GM11168 (cell line): ENCODE measurements at regions not wholly inside any gene's neighbourhood (a gene's known extent, or its start where the extent isn't known, plus 50 kb on each side); places are given as distances from the start of the nearest gene placed in this dataset.
"Not testable (repeated sequence)": the region's sequence is repeated elsewhere in the genome, so short reads cannot be mapped to it uniquely, and the experiment has no call there.

Experiments used
- in situ Hi-C: fragments of 300-500 bp; cut with MboI; formaldehyde crosslinking; loops from one replicate; pipeline ENCODE4 v1.12.0; 2022; ENCODE audit warnings: low sequenced_read_pairs; ENCODE audit not compliant: unreplicated experiment

DNA sequence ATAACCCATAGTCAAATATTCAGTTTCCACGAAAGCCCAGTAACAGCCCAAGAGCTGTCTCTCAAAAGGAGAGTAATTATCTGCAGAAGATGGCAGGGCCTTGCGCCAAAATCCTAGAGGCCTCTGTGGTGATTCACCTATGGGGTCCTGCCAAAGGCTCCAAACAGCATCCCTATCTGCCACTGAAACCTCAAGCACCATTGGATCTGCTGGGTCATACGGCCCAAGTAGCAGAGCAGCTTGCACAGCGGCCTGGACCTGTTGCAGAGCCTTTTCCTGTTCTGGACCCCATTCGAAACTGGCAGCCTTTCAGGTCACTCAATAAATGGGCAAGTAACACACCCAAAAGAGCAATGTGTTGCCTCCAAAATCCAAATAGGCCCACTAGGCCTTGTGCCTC is 183.2 kb upstream of the IPO5 start:
- in situ Hi-C loops = not testable (repeated sequence)

DNA sequence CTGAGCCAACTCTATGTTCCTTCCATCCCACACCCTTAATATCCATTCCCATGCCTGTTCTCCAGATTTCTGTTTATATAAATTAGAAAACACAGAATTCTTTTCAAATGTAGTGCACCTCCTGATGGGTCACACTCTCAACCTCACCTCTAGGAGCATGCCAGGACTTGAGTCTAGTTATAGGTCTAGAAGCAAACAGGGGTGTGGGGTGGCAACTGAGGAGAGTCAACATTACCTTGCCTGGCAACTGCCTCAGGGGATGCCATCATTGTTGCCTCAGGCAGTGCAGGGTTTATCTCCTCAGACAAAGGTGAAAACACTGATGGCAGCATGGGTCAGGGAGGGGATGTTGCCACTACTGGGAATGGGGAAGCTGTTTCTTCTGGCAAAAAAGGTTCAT is 181.0 kb upstream of the IPO5 start:
- in situ Hi-C loops = not testable (repeated sequence)

DNA sequence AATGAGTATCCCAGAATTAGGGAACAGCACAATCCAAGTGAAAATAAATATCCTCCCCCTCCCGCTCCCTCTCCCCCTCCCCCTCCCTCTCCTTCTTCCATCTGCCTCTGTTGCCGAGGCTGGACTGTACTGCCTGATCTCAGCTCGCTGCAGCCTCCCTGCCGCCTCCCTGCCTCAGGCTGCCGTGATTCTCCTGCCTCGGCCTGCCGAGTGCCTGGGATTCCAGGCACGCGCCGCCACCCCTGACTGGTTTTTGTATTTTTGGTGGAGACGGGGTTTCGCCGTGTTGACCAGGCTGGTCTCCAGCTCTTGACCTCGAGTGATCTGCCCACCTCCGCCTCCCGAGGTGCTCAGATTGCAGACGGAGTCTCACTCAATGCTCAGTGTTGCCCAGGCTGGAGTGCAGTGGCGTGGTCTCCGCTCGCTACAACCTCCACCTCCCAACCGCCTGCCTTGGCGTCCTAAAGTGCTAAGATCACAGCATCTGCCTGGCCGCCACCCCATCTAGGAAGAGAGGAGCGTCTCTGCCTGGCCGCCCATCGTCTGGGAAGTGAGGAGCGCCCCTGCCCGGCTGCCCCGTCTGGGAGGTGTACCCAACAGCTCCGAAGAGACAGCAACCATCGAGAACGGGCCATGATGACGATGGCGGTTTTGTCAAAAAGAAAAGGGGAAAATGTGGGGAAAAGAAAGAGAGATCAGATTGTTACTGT is 178.9 kb upstream of the IPO5 start:
- in situ Hi-C loops = not testable (repeated sequence)

DNA sequence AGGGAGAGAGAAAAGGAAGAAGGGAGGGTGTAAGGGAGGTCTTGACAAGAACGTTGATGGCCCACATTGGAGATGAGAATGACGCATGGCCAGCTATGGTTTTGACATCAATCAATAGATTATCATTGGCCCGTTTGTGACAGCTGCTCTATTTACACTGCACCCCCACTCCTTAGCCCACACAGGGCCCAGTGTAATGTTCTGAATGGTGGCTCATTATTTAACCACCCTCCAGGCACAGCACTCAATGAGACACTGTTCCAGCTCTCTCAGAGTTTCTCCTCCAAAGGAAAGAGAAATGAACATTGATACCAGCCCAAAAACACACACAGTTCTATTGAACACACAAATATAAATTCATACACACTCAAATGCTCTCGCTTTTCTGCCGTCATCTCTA is 173.0 kb upstream of the IPO5 start:
- in situ Hi-C loops = no loop called here

DNA sequence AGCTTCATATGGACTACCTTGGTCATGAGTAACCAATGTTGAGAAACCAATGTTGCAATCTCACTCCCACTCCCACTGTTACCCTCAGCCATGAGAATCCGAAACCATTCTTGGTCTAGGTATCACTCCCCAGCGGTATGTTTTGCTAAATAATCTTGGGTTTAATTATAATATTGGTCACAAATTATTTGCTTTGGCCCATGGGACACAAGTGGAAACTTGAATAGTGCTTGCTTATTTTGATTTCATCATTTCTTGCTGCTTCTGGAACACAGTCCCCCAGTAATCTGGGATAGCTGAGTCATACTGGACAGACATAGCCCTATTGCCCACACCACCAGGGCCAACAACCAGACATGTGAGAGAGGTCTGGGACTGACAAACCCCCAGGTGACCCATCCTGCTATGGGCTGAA is 171.6 kb upstream of the IPO5 start:
- in situ Hi-C loops = no loop called here

DNA sequence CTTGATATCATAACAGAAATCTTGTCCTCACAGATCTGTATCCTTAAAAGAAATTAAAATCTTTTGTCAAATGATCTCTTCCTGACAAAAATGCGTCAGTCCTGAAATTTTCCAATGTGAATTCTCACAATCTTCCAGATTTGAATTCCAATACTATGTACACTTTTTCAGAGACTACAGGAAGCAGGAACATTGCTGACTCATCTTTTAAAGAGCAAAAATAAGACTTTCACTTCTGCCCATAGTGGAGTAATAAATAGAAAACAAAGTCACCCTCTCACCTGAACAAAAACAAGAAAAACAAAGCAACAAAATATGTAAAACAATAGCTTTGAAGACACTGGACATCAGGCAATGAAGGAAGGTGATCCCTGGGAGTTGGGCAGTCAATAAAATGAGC is 167.0 kb upstream of the IPO5 start:
- in situ Hi-C loops = no loop called here

DNA sequence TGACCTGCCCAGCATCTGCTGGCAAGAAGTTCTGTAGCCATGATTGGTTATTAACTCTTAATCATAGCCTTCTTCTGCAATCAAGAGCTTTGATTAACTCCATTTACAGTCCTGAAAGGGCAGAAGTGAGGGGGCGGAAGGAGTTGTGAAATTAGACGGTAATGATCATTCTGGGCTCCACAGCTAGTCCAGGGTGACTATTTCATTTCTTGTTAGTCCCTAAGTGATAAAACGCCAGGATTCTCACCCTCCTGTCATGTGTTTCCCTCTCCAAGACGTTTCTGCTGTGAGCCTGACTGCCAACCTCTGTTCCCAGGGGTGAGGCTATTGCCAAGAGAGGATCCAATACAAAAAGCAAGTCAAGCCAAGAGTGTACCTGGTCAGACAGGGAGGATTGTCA is 155.9 kb upstream of the IPO5 start:
- in situ Hi-C loops = no loop called here

DNA sequence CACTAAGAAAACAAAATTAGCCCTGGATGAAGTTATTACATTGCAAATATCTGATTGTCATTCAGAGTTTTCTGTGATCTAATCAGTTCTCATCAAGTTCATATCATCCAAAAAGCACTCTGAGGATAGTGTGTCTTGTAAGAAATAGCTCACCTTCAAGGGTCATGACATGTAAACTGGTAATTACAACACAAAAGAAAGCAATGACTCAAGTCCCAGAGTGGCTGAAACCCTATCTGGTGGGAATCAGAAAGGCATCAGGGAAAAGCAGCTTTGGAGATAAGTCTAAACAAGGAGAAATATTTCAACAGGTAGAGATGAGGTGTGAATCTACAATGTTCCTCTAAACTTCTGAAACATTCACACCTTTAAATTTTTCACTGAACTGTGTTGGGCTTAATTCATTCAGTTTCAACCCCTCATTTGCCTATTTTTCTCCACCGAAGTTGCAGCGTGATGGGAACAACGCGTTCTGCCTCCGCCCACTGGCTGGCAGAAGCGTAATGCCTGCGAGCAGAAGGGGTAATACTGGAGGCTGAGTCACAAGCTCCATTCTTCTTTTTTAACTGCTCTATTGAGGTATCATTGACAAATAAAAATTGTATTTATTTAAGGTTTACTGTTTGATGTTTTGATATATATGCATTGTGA is 155.2 kb upstream of the IPO5 start:
- in situ Hi-C loops = no loop called here

DNA sequence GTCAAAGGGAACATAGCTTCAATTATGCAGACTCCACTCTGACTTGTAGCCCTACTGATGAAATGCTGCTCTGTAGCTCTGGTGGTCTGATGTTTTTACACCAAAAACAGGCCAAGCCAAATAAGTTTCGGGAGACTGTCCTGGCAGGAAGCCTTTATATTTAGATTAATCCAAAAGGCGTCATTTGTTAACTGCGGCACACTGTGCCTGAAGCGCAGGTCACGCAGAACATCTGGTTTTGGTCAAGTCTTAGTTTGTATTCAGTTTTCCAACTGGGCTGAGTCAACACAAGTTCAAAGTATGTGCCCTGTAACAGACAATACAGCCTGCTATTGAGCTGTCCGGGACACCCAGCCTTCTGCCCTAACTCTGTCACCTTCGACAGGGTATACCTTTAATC is 154.6 kb upstream of the IPO5 start:
- in situ Hi-C loops = no loop called here

DNA sequence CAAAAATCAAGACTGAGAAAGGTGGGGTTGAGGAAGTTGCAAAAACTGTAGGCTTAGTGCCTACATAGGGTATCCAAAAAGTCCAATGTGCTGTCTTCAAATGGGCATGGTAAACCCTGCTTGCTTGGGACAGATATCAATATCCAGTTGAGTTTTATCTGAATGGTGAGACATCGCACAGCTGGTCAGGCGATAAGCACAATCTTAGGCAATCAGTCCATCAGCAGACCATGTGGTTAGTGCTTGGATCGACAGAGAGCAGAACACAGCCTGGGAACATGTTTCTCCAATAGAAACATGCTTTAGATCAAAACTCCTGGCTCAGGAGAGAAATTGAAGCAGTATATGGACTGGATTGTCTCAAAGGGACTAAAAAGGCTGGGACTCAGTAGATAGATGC is 151.3 kb upstream of the IPO5 start:
- in situ Hi-C loops = no loop called here

DNA sequence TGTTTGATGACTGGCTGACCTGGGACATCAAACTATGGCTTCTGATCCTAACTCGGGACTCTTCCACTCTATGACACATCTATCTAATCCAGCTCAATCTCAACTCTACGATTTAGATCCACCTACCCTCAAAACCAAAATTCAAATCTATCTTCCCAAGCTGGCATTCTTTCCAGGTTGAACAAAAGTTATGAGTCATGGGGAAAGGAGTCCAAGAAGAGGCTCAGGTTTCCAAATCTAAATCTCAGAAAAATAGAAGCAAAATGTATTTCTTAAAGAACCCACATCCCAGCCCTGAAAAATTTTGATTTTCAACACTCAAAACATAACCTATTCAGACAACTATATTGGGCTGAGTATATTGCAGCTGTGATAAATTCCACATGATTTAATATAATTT is 143.9 kb upstream of the IPO5 start:
- in situ Hi-C loops = no loop called here

DNA sequence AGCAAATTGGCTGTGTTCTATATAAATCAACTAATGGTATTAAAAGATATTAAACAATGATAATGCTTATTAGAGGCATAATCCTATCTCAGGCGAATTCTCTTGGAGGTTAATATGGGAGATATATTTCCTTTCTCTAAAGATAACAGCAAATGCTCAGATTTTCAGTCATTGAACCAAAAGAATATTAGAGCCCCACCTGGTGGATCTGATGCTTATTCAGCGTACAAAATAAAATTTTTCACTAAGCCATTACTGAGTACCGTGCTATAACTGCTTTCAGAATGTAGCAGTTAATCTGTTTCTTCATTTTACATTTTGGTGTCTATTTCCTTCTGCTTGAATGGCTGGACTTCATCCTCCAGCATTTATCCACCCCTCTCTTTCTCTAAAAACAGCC is 143.3 kb upstream of the IPO5 start:
- in situ Hi-C loops = no loop called here

DNA sequence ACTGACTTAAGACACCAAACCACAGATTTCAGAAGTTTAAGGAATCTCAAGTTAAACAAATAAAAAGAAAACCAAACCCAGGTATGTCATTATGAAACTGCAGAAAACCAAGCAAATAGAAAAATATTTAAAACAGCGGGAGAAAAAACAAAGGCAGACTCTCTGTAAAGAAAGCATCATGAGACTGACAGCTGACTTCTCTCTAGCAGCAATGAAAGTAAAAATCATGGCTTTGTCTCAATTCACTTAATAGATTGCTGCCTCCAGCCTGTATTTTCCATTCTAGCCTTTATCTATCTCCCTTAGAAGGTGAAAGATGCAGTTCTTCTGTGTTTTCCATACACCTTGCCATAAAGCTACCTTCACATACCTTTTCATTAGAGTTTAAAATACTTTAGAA is 131.1 kb upstream of the IPO5 start:
- in situ Hi-C loops = no loop called here

DNA sequence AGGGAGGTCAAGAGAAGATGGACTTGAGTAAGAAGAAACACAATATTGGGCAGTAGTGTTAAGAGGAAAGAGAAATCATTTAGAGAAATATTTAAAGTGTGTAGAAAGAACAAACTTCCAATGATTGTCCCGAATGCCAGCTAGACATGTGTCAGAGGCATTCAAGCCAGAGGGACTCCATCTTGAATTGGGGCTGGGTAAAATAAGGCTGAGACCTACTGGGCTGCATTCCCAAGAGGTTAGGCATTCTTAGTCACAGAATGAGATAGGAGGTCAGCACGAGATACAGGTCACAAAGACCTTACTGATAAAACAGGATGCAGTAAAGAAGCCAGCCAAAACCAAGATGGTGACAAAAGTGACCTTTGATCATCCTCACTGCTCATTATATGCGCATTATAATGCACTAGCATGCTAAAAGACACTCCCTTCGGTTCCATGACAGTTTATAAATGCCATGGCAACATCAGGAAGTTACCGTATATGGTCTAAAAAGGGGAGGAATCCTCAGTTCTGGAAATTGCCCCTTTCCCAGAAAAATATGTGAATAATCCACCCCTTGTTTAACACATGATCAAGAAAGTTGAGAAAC is 127.0 kb upstream of the IPO5 start:
- in situ Hi-C loops = no loop called here

DNA sequence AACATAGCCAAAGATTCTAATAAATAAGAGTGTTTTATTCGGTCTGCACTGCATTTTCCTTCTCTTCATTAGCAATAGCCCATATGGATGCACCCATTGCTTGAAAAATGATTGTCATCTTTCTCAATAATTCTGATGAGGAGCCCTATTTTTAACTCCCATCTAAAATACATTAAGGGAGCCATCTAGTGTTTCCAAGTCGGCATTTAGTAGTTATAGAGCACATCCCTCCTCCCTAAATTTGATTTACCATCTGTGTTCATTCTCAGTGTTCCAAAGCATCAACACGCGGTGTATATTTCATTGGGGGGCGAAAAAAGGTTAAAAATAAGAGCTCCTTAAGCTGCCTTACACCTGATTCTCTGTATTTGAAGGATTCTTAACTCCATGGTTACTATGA is 119.2 kb upstream of the IPO5 start:
- in situ Hi-C loops = no loop called here

DNA sequence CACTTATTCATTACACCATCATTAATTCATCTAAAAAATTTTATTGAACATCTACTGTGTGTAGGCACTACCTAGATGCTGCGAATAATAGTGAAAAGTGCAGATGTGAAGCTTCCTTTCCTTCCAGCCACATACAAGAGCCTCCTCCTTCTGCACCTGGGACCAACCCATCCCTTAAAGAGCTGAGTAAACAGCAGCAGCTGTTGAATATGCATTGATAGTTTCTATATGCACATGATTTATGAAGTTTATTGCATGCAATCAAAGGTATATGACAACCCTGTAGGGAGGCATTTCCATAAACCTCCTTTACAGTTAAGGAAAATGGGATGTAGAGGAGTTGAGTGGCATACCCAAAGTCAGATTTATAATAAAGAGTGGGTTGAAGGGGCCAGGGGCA is 110.3 kb upstream of the IPO5 start:
- in situ Hi-C loops = no loop called here

DNA sequence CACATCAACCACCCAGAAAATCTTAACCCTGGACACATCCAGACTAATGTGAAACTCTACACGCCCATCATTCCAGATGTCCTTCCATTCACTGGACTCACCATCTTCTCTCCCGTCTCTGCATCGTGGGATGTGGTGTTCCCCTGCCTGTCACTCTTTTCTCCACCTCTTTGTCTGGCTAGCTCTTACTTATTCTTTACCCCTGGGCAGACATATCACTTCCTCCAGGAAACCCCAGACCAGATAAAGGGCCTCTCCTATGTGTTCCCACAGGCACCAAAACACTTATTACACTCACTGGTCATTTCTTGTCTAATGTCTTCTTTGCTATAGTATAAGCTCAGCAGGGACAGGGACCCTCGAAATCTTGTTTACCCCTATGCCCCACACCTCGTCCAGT is 109.3 kb upstream of the IPO5 start:
- in situ Hi-C loops = no loop called here

DNA sequence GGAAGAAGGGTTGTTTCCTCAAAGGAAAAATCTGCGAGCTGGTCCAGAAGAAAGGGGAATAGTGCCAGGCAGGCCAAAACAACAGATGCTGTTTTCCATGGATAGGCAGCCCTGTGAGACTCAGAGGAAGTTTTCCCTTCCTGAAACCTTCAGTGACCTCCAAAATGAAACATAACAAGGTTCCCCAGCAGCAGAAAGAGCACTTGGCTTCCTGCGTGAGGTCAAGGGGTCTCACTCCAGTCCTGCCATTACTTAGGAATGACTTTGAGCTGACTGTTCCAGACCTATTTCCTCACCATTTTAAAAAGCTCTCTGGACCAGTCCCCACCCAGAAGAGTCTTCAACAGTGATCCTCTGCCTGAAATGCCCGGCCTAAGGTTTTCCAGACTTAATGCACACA is 104.6 kb upstream of the IPO5 start:
- in situ Hi-C loops = no loop called here

DNA sequence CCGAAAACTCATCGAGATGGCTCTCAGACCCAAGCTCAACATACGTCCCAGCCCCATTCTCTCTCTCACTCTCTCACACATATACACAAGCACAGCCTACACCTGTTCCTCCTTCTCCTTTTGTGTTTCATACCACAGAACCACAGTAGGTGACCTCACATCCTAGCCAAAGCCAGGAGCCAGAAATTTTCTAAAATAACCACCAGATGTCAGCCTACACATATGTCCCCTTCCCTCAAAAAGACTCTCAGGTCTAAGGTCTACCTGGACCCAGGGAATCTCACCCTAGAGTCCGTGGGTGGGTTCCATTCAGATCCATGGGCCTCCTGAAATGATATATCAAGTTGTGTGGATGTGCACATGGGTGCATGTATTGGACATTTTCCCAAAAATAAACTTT is 104.2 kb upstream of the IPO5 start:
- in situ Hi-C loops = no loop called here

DNA sequence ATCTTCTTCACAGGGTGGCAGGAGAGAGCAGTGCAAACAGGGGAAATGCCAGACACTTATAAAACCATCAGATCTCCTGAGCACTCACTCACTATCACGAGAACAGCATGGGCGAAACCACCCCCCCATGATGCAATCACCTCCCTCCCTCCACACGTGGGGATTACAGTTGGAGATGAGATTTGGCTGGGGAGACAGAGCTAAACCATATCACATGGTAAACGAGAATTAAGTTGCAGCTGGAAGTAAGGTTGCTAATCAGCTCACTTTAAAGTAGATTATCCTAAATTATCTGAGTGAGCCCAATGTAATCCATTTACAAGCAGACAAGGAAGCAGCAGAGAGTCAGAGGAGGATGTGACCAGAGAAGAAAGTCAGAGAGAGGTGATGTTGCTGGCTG is 102.2 kb upstream of the IPO5 start:
- in situ Hi-C loops = loop anchor here (25.0 kb wide), 1 partner anchor 836 kb away; no protein-coding TSS in a partner anchor

DNA sequence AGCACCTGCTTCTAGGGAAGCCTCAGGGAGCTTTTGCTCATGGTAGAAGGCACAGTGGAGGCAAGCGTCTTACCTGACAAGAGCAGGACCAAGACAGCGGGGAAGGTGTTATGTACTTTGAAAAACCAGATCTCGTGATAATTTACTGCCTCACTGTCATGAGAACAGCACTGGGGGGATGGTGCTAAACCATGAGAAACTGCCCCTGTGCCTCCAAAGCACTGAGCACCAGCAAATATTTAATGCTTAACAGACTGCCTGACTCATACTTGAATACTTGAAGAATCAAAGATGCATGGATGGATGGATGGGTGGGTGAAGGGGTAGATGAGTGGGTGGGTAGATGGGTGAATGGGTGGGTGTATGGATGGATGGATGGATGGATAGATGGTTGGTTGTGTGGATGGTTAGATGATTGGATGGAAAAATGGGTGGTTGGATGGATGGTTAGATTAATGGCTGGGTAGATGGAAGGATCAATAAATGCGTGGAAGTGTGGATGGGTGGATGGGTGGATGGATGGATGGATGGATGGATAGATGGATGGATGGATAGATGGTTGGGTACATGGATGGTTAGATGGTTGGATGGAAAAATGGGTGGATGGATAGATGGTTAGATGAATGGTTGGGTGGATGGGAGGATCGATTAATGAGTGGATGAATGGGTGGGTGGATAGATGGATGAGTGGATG is 101.1 kb upstream of the IPO5 start:
- in situ Hi-C loops = loop anchor here (25.0 kb wide), 1 partner anchor 835 kb away; no protein-coding TSS in a partner anchor
